GM12874 (cell line): ENCODE measurements at regions not wholly inside any gene's neighbourhood (a gene's known extent, or its start where the extent isn't known, plus 50 kb on each side); places are given as distances from the start of the nearest gene placed in this dataset.
A peak's percentile ranks its signal among the peaks of the same experiment; 100 is the strongest.

Experiments
- TF ChIP-seq, protein P1 (sequence below): IDR thresholded peaks from 2 replicates; pipeline ENCODE4 v1.5.1; 2011; ENCODE audit warnings: low read depth, mild to moderate bottlenecking, control low read depth, low read length, moderate library complexity; ENCODE audit not compliant: insufficient read depth

GRCh38 chr3:135792174-135792573, 173.4 kb upstream of the PPP2R3A start:
- TF ChIP-seq, protein P1, sequence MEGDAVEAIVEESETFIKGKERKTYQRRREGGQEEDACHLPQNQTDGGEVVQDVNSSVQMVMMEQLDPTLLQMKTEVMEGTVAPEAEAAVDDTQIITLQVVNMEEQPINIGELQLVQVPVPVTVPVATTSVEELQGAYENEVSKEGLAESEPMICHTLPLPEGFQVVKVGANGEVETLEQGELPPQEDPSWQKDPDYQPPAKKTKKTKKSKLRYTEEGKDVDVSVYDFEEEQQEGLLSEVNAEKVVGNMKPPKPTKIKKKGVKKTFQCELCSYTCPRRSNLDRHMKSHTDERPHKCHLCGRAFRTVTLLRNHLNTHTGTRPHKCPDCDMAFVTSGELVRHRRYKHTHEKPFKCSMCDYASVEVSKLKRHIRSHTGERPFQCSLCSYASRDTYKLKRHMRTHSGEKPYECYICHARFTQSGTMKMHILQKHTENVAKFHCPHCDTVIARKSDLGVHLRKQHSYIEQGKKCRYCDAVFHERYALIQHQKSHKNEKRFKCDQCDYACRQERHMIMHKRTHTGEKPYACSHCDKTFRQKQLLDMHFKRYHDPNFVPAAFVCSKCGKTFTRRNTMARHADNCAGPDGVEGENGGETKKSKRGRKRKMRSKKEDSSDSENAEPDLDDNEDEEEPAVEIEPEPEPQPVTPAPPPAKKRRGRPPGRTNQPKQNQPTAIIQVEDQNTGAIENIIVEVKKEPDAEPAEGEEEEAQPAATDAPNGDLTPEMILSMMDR: 0 out of 2 replicates have a peak, but pooled peaks have one; percentile 5

GRCh38 chr3:135792858-135793475, 172.6 kb upstream of the PPP2R3A start:
- TF ChIP-seq, protein P1: no peak

GRCh38 chr3:135800071-135800549, 165.4 kb upstream of the PPP2R3A start:
- TF ChIP-seq, protein P1: no peak

DNA sequence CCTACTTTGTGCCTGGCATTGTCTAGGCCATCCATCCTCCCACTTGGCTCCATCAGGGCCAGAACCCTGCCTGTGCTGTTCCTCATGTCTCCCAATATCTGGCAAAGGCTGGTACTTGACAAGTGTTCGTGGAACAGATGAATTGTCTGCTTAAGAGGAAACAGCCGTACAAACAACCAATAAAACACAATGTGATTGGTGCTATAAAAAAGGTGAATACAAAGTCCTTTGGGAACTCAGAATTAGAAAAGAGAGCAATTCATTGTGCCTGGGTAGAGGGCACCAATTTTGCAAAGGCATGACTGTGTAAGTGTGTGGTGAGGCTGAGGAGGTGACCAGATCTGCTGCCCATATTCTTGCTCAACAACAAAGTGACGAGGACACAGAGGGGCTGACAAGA, 164.5 kb upstream of the PPP2R3A start:
- TF ChIP-seq, protein P1: no peak

- TF ChIP-seq, protein P1: no peak
These were observed 163.4 kb upstream of the PPP2R3A start for GRCh38 chr3:135802171-135802570.

- TF ChIP-seq, protein P1: no peak
These were observed 162.4 kb upstream of the PPP2R3A start for GRCh38 chr3:135803028-135803692.

DNA sequence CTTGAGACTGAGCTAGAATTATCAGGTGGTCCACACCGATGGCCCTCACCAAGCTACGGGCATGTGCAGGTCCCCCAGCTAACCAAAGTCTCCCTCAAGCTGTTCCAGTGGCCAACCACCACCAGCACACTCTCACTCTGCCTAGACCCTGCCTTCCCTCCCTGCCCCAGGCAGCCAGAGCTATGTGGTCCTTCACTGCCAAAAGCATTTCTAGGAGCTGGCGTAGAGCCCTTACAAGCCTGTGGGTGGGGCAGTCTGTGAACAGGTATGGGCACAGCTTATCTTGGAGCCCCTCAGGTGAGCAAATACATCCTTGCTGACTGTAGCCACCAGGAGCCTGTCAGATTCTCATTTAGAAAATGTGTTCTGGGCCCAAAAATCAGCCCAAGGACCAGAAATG, 159.8 kb upstream of the PPP2R3A start:
- TF ChIP-seq, protein P1: no peak
